ENCODE measurements at regions not wholly inside any gene's neighbourhood (a gene's known extent, or its start where the extent isn't known, plus 50 kb on each side); places are given as distances from the start of the nearest gene placed in this dataset.

DNA sequence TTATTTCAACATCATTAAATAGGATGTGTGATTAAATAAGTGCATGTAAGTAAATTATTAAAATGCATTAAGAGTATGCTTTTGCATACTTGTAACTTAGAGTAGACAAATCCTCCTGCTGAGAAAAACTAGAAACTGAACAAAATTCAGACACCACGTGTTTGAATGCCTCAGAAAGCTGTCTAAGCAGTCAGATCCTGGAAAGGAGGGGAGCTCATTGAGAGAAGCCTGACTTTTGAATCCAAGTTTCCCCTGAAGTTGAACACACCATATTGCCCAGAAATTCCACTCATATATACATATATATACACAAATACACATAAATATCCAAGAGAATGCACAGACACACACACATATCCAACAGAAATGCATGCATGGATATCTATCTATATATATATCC is 190.0 kb upstream of the BMP2 start:
- ChIA-PET POLR2A (no interaction called here), CTCF (interaction anchor here (1.4 kb wide), 1 partner anchor 188 kb away, joined by 3 read pairs; no protein-coding TSS in a partner anchor)
- Histone ChIP-seq H3K4me3 (ENCODE audit: low read depth, low read length) (no peak overlapping the region), H3K27me3 (ENCODE audit: control insufficient read depth, insufficient read depth, low read length) (no peaks in the 10 kb centered on the region), H3K9me3 (ENCODE audit: control insufficient read depth, insufficient read depth, low read length) (no peaks in the 10 kb centered on the region), H3K27ac (ENCODE audit: low read depth, low read length) (no peak overlapping the region)
- DNase-seq (ENCODE audit: low read depth, low spot score) = no peak
- no peak for TF ChIP-seq CTCF (IDR thresholded peaks at IDR 0.05; ENCODE audit: low read depth, low read length)

DNA sequence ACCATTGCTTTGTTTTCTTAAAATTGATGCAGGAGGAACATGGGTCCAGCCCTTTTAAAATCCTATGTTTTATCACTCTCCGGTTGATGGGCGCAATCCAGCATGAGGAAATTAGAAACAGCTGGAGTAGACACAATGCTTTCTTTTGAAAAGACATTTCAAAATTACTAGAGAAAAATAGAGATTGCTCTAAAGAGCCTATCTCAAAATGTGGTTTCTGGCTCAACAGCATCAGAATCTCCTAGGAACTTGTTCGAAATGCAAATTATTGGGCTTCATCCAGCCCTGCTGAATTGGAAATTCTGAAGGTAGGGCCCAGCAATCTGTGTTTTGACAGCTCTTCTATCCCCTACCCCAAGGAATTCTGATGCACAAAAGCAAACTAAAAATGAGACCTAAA is 190.8 kb upstream of the BMP2 start:
- no peak for DNase-seq (ENCODE audit: low read depth, low spot score)
- no peaks in the 10 kb centered on the region for H3K9me3 ChIP-seq (ENCODE audit: control insufficient read depth, insufficient read depth, low read length)
- TF ChIP-seq CTCF (IDR thresholded peaks at IDR 0.05; ENCODE audit: low read depth, low read length) = no peak
- no peak overlapping the region for H3K27ac ChIP-seq (ENCODE audit: low read depth, low read length)
- H3K27me3 ChIP-seq (ENCODE audit: control insufficient read depth, insufficient read depth, low read length) = no peaks in the 10 kb centered on the region
- no peak overlapping the region for H3K4me3 ChIP-seq (ENCODE audit: low read depth, low read length)
- ChIA-PET POLR2A (interaction anchor here (1.9 kb wide), 1 partner anchor 43 kb away, joined by 11 read pairs; no protein-coding TSS in a partner anchor), CTCF (interaction anchor here (0.6 to 2.4 kb wide), 3 partner anchors 18 to 1126 kb away, joined by 3 to 6 read pairs (median 3); no protein-coding TSS in a partner anchor)

DNA sequence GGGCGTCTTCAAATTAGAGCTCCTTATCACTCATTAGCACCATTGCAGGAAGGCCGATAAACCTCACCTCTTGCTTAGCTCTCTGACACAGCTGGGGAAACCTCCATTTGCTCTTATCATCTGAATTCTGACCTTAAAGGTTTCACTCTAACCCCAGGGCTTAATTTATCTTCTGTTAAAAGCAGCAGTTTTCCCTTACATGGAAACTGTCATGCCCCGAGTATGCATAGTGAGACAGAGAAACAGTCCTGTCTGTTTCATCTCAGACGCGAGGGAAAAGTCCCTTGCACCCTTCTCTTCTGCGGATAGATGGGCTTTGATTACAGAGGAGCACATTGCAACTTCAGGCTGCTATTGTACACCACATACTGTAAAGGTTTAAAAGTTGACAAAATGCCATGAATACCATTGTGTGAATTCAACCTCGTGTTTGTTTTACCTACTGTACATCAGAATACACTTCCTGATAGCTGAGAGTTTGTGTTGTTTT is 191.5 kb upstream of the BMP2 start:
- CTCF ChIA-PET = interaction anchor here (0.6 to 2.4 kb wide), 4 partner anchors 17 to 1125 kb away, joined by 3 to 7 read pairs (median 4); no protein-coding TSS in a partner anchor
- no peak for TF ChIP-seq CTCF (IDR thresholded peaks at IDR 0.05; ENCODE audit: low read depth, low read length)
- H3K9me3 ChIP-seq (ENCODE audit: control insufficient read depth, insufficient read depth, low read length) = no peaks in the 10 kb centered on the region
- H3K27me3 ChIP-seq (ENCODE audit: control insufficient read depth, insufficient read depth, low read length) = no peaks in the 10 kb centered on the region
- peak; percentile 58 for DNase-seq (ENCODE audit: low read depth, low spot score)
- POLR2A ChIA-PET = interaction anchor here (1.9 kb wide), 1 partner anchor 42 kb away, joined by 11 read pairs; no protein-coding TSS in a partner anchor
- peak overlapping the region; percentile 40 for H3K27ac ChIP-seq (ENCODE audit: low read depth, low read length)
- H3K4me3 ChIP-seq (ENCODE audit: low read depth, low read length) = no peak overlapping the region

- POLR2A ChIA-PET = interaction anchor here (1.2 kb wide), 1 partner anchor 33 kb away, joined by 5 read pairs; no protein-coding TSS in a partner anchor
These were observed 200.7 kb upstream of the BMP2 start for GRCh38 chr20:6566821-6567220.

More at GRCh38 chr20:6566821-6567220, 200.7 kb upstream of the BMP2 start:
- no peaks in the 10 kb centered on the region for H3K9me3 ChIP-seq (ENCODE audit: control insufficient read depth, insufficient read depth, low read length)
- CTCF ChIA-PET = interaction anchor here (0.9 to 2.6 kb wide), 2 partner anchors 16 to 199 kb away, joined by 3 to 11 read pairs; no protein-coding TSS in a partner anchor
- no peaks in the 10 kb centered on the region for H3K27me3 ChIP-seq (ENCODE audit: control insufficient read depth, insufficient read depth, low read length)
- no peak for TF ChIP-seq CTCF (IDR thresholded peaks at IDR 0.05; ENCODE audit: low read depth, low read length)
- peak; percentile 78 for DNase-seq (ENCODE audit: low read depth, low spot score)
- H3K27ac ChIP-seq (ENCODE audit: low read depth, low read length) = no peak overlapping the region
- no peak overlapping the region for H3K4me3 ChIP-seq (ENCODE audit: low read depth, low read length)

All from AG04450 (cell line).